Neural progenitor cell (in vitro differentiated cells): ENCODE measurements at regions not wholly inside any gene's neighbourhood (a gene's known extent, or its start where the extent isn't known, plus 50 kb on each side); places are given as distances from the start of the nearest gene placed in this dataset.

Source experiments
- CTCF ChIP-seq: fragments of 200-600 bp; sonication (generic); IDR thresholded peaks from 2 replicates; pipeline ENCODE4 v1.5.1; 2017; ENCODE audit warnings: antibody characterized with exemption, mild to moderate bottlenecking
- EZH2 ChIP-seq: fragments of 200-600 bp; sonication (generic); IDR thresholded peaks from 2 replicates; pipeline ENCODE4 v1.6.1; 2017; ENCODE audit warnings: antibody characterized with exemption, mild to moderate bottlenecking, moderate library complexity
- EZH2phosphoT487 ChIP-seq: fragments of 200-600 bp; sonication (generic); IDR thresholded peaks from 2 replicates; pipeline ENCODE4 v1.6.1; 2017; ENCODE audit warnings: antibody characterized with exemption

GRCh38 chr3:13954266-13954665, 74.4 kb upstream of the WNT7A start:
- TF ChIP-seq CTCF (no peak), EZH2 (no peak), EZH2phosphoT487 (no peak)
